MM.1S (cell line): ENCODE measurements at regions not wholly inside any gene's neighbourhood (a gene's known extent, or its start where the extent isn't known, plus 50 kb on each side); places are given as distances from the start of the nearest gene placed in this dataset.

Experiments used
- DNase-seq: peaks from one replicate; pipeline ENCODE4 v3.0.0-alpha.2; 2015
- H2AFZ ChIP-seq: fragments of 300-600 bp; sonication (generic); 2 replicates; pipeline ENCODE4 v1.6.0; 2016; ENCODE audit warnings: antibody characterized with exemption, low read length
- H3F3A ChIP-seq: fragments of 300-600 bp; sonication (generic); 2 replicates; pipeline ENCODE4 v1.6.1; 2016; ENCODE audit warnings: mild to moderate bottlenecking, antibody characterized with exemption, low read length, moderate library complexity, mixed read lengths; ENCODE audit not compliant: insufficient read depth
- H3K27ac ChIP-seq: fragments of 300-600 bp; sonication (generic); 2 replicates; pipeline ENCODE4 v1.5.1; 2016; ENCODE audit warnings: mild to moderate bottlenecking, low read length
- H3K27me3 ChIP-seq: fragments of 300-600 bp; sonication (generic); replicated peaks from 2 replicates; pipeline ENCODE4 v1.6.0; 2016; ENCODE audit warnings: low read length; ENCODE audit not compliant: insufficient read depth
- H3K36me3 ChIP-seq: fragments of 300-600 bp; sonication (generic); replicated peaks from 2 replicates; pipeline ENCODE4 v1.6.1; 2016; ENCODE audit warnings: mild to moderate bottlenecking, low read length, mixed read lengths; ENCODE audit not compliant: insufficient read depth
- H3K4me1 ChIP-seq: fragments of 300-600 bp; sonication (generic); 2 replicates; pipeline ENCODE4 v1.6.1; 2016; ENCODE audit warnings: low read length, mixed read lengths
- H3K4me2 ChIP-seq: fragments of 300-600 bp; sonication (generic); 2 replicates; pipeline ENCODE4 v1.6.0; 2016; ENCODE audit warnings: low read depth, low read length
- H3K4me3 ChIP-seq: fragments of 300-600 bp; sonication (generic); 2 replicates; pipeline ENCODE4 v1.5.1; 2016; ENCODE audit warnings: low read length, mixed read lengths
- H3K79me2 ChIP-seq: fragments of 300-600 bp; sonication (generic); 2 replicates; pipeline ENCODE4 v1.6.1; 2016; ENCODE audit warnings: mixed run types, low read length, mixed read lengths
- H3K9ac ChIP-seq: fragments of 300-600 bp; sonication (generic); 2 replicates; pipeline ENCODE4 v1.6.1; 2016; ENCODE audit warnings: low read length, mixed read lengths
- H3K9me2 ChIP-seq: fragments of 300-600 bp; sonication (generic); replicated peaks from 2 replicates; pipeline ENCODE4 v1.6.1; 2016; ENCODE audit warnings: mild to moderate bottlenecking, low read length, mixed read lengths; ENCODE audit not compliant: insufficient read depth
- H3K9me3 ChIP-seq: fragments of 300-600 bp; sonication (generic); replicated peaks from 2 replicates; pipeline ENCODE4 v1.6.1; 2016; ENCODE audit warnings: mild to moderate bottlenecking, low read length, mixed read lengths; ENCODE audit not compliant: insufficient read depth
- H4K20me1 ChIP-seq: fragments of 300-600 bp; sonication (generic); 2 replicates; pipeline ENCODE4 v1.6.1; 2016; ENCODE audit warnings: mild to moderate bottlenecking, low read length, moderate library complexity, mixed read lengths; ENCODE audit not compliant: insufficient read depth
- CTCF ChIP-seq: fragments of 300-600 bp; sonication (generic); IDR thresholded peaks from 2 replicates; pipeline ENCODE4 v1.5.1; 2016; ENCODE audit warnings: antibody characterized with exemption, low read length, mixed read lengths
- EZH2 ChIP-seq: fragments of 300-600 bp; sonication (generic); optimal IDR thresholded peaks from 2 replicates; pipeline ENCODE3; 2017; ENCODE audit warnings: low read depth, mild to moderate bottlenecking, antibody characterized with exemption, low read length, mixed read lengths
- EZH2phosphoT487 ChIP-seq: fragments of 300-600 bp; sonication (generic); IDR thresholded peaks from 2 replicates; pipeline ENCODE4 v1.6.1; 2018; ENCODE audit warnings: antibody characterized with exemption, low read length

DNA sequence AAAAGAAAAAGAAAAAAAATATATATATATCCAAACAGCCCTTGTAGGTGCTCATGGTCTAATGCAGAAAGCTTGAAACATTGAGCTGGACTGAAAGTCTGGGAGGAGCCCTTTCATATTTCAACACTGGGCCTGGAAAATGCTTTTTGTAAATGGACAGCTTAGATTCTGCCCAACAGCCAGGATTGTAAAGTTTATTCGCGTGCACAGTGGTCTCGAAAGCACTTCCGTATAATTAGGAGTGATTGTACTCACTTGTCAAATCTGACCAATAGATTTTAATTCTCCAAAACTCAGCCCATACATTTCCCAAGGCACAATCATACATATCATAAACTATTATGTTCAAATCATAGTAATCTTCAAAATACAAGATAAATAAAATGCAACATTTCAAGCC, 260.1 kb downstream of the COL4A1 start:
- H3K9ac ChIP-seq = no peak overlapping the region
- H3K27ac ChIP-seq = no peak overlapping the region
- TF ChIP-seq CTCF (no peak), EZH2phosphoT487 (no peak), EZH2 (no peak)
- no peak overlapping the region for H2AFZ ChIP-seq
- no peaks in the 10 kb centered on the region for H3K27me3 ChIP-seq
- no peaks in the 10 kb centered on the region for H3K9me3 ChIP-seq
- H3K9me2 ChIP-seq = no peaks in the 10 kb centered on the region
- no peaks in the 10 kb centered on the region for H3F3A ChIP-seq
- H3K36me3 ChIP-seq = no peaks in the 10 kb centered on the region
- no peak overlapping the region for H3K4me2 ChIP-seq
- no peak for DNase-seq
- H3K4me3 ChIP-seq = no peak overlapping the region
- no peaks in the 10 kb centered on the region for H3K79me2 ChIP-seq
- H4K20me1 ChIP-seq = no peaks in the 10 kb centered on the region
- H3K4me1 ChIP-seq = no peaks in the 10 kb centered on the region

- H3K4me3 ChIP-seq = no peak overlapping the region
- H2AFZ ChIP-seq = no peak overlapping the region
- H3K27me3 ChIP-seq = no peaks in the 10 kb centered on the region
- no peak overlapping the region for H3K9ac ChIP-seq
- no peaks in the 10 kb centered on the region for H4K20me1 ChIP-seq
- H3K9me3 ChIP-seq = no peaks in the 10 kb centered on the region
- H3K9me2 ChIP-seq = no peaks in the 10 kb centered on the region
- H3F3A ChIP-seq = no peaks in the 10 kb centered on the region
- no peak for DNase-seq
- H3K27ac ChIP-seq = no peak overlapping the region
- H3K4me2 ChIP-seq = no peak overlapping the region
- no peaks in the 10 kb centered on the region for H3K4me1 ChIP-seq
- H3K36me3 ChIP-seq = no peaks in the 10 kb centered on the region
- H3K79me2 ChIP-seq = no peaks in the 10 kb centered on the region
- TF ChIP-seq EZH2 = no peak
- no peak for TF ChIP-seq EZH2phosphoT487
- TF ChIP-seq CTCF = no peak
These were observed 259.5 kb upstream of the IRS2 start for GRCh38 chr13:110045919-110046318.

GRCh38 chr13:110045202-110045601, 258.8 kb upstream of the IRS2 start:
- Histone ChIP-seq H3K4me2 (no peak overlapping the region), H3K36me3 (no peaks in the 10 kb centered on the region), H2AFZ (no peak overlapping the region), H3K4me1 (no peaks in the 10 kb centered on the region), H3K9ac (no peak overlapping the region), H4K20me1 (no peaks in the 10 kb centered on the region), H3F3A (no peaks in the 10 kb centered on the region), H3K27me3 (no peaks in the 10 kb centered on the region), H3K79me2 (no peaks in the 10 kb centered on the region), H3K4me3 (no peak overlapping the region), H3K9me3 (no peaks in the 10 kb centered on the region), H3K27ac (no peak overlapping the region), H3K9me2 (no peaks in the 10 kb centered on the region)
- no peak for TF ChIP-seq EZH2
- TF ChIP-seq EZH2phosphoT487 = no peak
- TF ChIP-seq CTCF = no peak
- DNase-seq = no peak
